Brain microvascular endothelial cell (primary cell): ENCODE measurements at regions not wholly inside any gene's neighbourhood (a gene's known extent, or its start where the extent isn't known, plus 50 kb on each side); places are given as distances from the start of the nearest gene placed in this dataset.

Experiments used
- DNase-seq: peaks from one replicate; pipeline ENCODE4 v3.0.0-alpha.2; 2020
- H3K27ac ChIP-seq: fragments of 250-450 bp; sonication (Bioruptor Pico); 2 replicates; pipeline ENCODE4 v1.5.1; 2020; ENCODE audit warnings: mild to moderate bottlenecking, moderate library complexity
- H3K27me3 ChIP-seq: fragments of 250-450 bp; sonication (Bioruptor Pico); replicated peaks from 2 replicates; pipeline ENCODE4 v1.5.1; 2020; ENCODE audit warnings: mild to moderate bottlenecking
- H3K36me3 ChIP-seq: fragments of 250-450 bp; sonication (Bioruptor Pico); replicated peaks from 2 replicates; pipeline ENCODE4 v1.5.1; 2020; ENCODE audit warnings: mild to moderate bottlenecking
- H3K4me3 ChIP-seq: 2 replicates; pipeline ENCODE4 v1.5.1; 2011; ENCODE audit warnings: low read depth, mild to moderate bottlenecking, control low read depth, low read length, moderate library complexity
- CTCF ChIP-seq: IDR thresholded peaks from 2 replicates; pipeline ENCODE4 v1.5.1; 2011; ENCODE audit warnings: low read depth, mild to moderate bottlenecking, moderate library complexity, low read length, control low read depth, inconsistent platforms; ENCODE audit errors: missing control alignments
- in situ Hi-C: cut with HindIII; loops from 2 replicates; pipeline ENCODE4 v1.10.0; 2017; ENCODE audit warnings: low sequenced_read_pairs, low pct_ligation_motif_present

GRCh38 chr5:113652161-113652560 lies 138.7 kb downstream of the YTHDC2 start:
- DNase-seq = no peak
- Histone ChIP-seq H3K27ac (no peak overlapping the region), H3K36me3 (no peaks in the 10 kb centered on the region), H3K27me3 (no peaks in the 10 kb centered on the region), H3K4me3 (no peak overlapping the region)
- no peak for TF ChIP-seq CTCF
- in situ Hi-C loops = no loop called here

GRCh38 chr5:113654828-113655227 lies 141.3 kb downstream of the YTHDC2 start:
- in situ Hi-C loops = no loop called here
- Histone ChIP-seq H3K27me3 (no peaks in the 10 kb centered on the region), H3K36me3 (no peaks in the 10 kb centered on the region), H3K4me3 (no peak overlapping the region), H3K27ac (no peak overlapping the region)
- no peak for DNase-seq
- no peak for TF ChIP-seq CTCF

- Histone ChIP-seq H3K4me3 (no peak overlapping the region), H3K27me3 (no peaks in the 10 kb centered on the region), H3K27ac (no peak overlapping the region), H3K36me3 (no peaks in the 10 kb centered on the region)
- DNase-seq = no peak
- no peak for TF ChIP-seq CTCF
- in situ Hi-C loops = no loop called here
Measured at GRCh38 chr5:113660206-113660605, 146.7 kb downstream of the YTHDC2 start.

- no peak overlapping the region for H3K27ac ChIP-seq
- TF ChIP-seq CTCF = no peak
- in situ Hi-C loops = no loop called here
- no peak overlapping the region for H3K4me3 ChIP-seq
- no peaks in the 10 kb centered on the region for H3K27me3 ChIP-seq
- no peak for DNase-seq
- H3K36me3 ChIP-seq = no peaks in the 10 kb centered on the region
Measured at GRCh38 chr5:113660706-113661250, 147.3 kb downstream of the YTHDC2 start.

GRCh38 chr5:113663879-113664541 lies 150.5 kb downstream of the YTHDC2 start:
- TF ChIP-seq CTCF = peak; percentile 42
- in situ Hi-C loops = no loop called here
- Histone ChIP-seq H3K4me3 (no peak overlapping the region), H3K27me3 (no peaks in the 10 kb centered on the region), H3K36me3 (no peaks in the 10 kb centered on the region), H3K27ac (no peak overlapping the region)
- peak; percentile 27 for DNase-seq

GRCh38 chr5:113673041-113673440 lies 159.5 kb downstream of the YTHDC2 start:
- in situ Hi-C loops = no loop called here
- no peaks in the 10 kb centered on the region for H3K36me3 ChIP-seq
- no peak overlapping the region for H3K4me3 ChIP-seq
- no peak for DNase-seq
- no peak for TF ChIP-seq CTCF
- H3K27me3 ChIP-seq = no peaks in the 10 kb centered on the region
- H3K27ac ChIP-seq = no peak overlapping the region
